Stimulated activated naive CD8-positive, alpha-beta T cell treated with anti-CD3 and anti-CD28 coated beads, Interleukin-15, Interleukin-2, amounts not matched to agents 100 U/mL and 50 U/mL, for 24 hours (primary cell): ENCODE measurements at regions not wholly inside any gene's neighbourhood (a gene's known extent, or its start where the extent isn't known, plus 50 kb on each side); places are given as distances from the start of the nearest gene placed in this dataset.
"Not testable (repeated sequence)": the region's sequence is repeated elsewhere in the genome, so short reads cannot be mapped to it uniquely, and the experiment has no call there.

ENCODE experiments used
- ATAC-seq: fragments of 150-1000 bp; cut with Tn5 transposase; one replicate; pipeline ENCODE4 v1.10.0; 2021
- DNase-seq: peaks from one replicate; pipeline ENCODE4 v3.0.0; 2021

DNA sequence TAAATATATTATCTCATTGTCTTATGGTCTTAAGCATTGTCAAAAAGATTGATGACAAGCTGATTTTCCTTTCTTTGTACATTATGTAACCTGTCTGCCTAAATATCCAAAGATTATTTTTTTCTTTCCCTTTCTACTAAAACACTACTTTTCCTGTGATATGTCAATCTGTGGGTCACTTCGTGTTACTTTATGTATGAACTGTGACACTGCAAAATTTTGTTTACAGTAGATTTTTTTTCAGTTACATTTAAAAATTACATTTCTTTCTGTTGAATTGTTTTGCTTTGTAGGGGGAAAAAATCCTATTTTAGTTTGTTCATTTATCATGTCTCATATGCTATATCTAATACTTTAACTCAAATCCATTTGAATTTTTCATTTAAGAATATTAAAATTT is 392.3 kb upstream of the ATXN7L3B start:
- DNase-seq (no peak), ATAC-seq (no peak)

DNA sequence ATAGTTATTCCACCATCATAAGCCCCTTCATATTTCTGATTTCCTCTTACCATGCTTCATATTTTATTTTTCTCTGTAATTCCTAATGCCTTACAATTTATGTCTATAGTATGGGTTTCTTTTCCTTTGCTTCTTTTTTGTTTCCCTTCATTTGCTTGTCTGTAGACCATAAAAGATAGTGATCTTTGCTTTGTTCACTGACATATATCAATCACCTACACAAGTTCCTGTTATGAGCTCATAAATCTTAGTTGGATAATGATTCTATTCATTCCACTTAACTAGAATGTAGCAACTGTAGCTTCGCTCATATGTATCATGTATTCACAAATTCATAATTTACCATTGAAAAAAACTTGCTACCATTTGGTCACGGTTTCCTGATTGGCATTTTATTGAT is 388.8 kb upstream of the ATXN7L3B start:
- ATAC-seq (no peak), DNase-seq (no peak)

DNA sequence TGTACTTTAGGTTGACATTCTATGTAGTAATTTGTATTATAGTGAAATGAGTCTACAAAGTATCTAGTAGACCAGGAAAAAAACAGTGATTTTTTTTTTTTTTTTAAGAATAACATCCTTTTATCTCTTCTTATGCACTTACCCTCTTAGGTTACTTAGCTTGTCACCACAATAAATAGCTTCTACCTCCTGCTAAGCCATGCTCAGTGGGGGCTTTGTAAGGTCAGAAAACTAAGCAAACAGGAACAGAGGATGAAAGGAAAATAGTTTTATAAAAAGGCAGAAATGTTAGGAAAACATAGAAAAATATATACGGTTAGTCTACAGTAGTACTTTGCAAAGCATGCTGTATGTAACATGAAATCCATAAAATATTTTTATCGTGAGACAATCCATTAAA is 385.3 kb upstream of the ATXN7L3B start:
- ATAC-seq = no peak

DNA sequence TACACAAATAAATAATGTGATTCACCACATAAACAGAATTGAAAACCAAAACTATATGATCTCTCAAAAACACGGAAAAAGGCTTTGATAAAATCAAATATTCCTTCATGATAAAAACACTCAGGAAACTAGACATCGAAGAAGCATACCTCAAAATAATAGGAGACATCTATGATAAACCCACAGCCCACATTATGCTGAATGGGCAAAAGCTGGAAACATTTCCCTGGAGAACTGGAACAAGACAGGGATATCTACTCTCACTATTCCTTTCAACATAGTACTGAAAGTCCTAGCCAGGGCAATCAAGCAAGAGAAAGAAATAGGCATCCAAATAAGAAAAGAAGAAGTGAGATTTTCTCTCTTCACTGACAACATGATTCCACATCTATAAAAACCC is 371.5 kb upstream of the ATXN7L3B start:
- ATAC-seq = no peak
- DNase-seq = no peak

More for the DNA sequence above, 385.3 kb upstream of the ATXN7L3B start:
- DNase-seq = no peak

DNA sequence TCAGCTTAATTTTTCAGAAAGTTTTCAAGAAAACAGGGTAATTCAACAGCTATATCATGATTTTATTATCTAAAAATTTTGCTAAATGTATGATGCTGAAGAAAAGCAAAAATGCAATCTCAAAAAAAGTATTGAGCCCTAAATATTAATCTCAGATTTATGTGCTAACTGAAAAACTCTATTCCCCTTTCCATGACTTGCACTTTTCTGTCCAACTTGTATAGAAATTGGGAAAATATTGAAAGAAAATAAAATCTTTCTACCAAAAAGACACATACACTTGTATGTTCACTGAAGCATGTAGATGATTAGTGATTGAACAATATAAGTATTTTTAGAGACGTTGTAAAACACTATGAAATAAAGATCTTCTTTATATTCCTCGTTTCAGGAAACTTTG is 368.0 kb upstream of the ATXN7L3B start:
- DNase-seq (no peak), ATAC-seq (no peak)

DNA sequence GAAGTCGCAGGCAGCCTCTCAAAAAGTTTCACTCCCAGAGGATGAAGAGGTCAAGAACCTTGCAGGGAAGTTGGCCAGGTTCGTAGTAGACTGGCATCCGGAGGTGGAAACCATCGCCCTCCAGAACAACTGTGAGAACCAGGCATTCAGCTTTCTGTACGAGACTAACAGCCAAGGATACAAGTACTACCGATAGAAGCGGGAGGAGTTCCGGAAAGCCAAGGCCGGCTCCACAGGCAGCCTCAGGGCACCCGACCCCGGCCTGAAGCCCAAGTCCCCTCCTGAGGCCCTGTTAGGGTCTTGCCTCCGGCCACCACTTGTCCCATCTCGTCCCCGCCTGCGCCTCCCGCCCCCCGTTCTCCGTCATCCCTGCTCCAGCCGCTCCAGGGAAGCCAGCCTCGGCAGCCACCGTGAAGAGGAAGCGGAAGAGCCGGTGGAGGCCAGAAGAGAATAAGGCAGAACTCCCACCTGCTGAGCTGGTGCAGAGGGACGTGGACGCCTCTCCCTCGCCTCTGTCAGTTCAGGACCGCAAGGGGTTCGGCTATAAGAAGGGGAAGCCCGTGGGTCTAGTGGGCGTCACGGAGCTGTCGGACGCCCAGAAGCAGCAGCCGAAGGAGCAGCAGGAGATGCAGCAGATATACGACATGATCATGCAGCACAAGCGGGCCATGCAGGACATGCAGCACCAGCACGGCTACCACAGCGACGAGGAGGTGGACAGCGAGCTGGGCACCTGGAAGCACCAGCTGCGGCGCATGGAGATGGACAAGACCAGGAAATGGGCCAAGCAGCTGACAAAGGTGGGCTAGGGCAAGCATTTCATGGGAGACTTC is 366.8 kb upstream of the ATXN7L3B start:
- no peak for DNase-seq
- no peak for ATAC-seq

DNA sequence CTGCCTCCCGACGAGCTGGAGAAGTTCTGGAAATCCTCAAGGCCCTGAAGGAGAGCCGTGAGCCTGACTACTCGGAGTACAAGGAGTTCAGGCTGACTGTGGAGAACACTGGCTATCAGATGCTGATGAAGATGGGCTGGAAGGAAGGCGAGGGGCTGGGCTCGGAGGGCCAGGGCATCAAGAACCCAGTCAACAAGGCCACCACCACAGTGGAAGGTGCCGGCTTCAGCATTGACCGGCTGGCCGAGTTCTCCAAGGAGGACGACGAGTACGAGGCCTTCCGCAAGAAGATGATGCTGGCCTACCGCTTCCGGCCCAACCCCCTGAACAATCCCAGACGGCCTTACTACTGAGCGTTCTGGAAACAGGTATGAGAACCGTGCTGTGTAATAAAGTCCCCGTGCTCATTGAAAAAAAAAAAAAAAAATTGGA is 366.1 kb upstream of the ATXN7L3B start:
- no peak for DNase-seq
- no peak for ATAC-seq

DNA sequence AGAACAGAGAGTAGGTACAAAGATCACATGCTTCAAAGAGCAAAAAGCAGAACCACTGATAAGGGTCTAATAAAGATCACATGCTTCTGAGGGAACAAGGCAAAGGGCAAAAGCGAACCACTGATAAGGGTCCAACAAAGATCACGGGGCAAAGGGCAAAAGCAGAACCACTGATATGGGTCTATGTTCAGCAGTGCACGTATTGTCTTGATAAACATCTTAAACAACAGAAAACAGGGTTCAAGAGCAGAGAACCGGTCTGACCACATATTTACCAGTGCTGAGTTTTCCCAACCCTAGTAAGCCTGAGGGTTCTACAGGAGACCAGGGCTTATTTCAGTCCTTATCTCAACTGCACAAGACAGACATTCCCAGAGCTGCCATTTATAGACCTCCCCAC is 362.7 kb upstream of the ATXN7L3B start:
- not testable (repeated sequence) for DNase-seq, ATAC-seq

DNA sequence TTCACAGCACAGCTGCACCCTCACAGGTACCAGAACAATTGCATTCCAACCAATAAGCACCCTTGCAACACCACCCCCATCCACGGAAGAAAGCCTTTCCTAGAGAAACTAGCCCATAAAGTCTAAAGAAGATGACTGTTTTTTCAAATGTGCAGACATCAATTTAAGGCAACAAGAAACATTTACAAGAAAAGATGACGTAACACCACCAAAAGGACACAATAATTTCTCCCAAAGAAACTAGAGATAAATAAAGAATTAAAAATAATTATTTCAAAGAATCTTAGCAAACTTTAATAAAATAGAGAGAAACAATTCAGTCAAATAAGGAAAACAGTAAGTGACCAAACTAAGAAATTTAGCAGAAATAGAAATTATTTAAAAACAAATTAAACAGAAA is 352.3 kb upstream of the ATXN7L3B start:
- ATAC-seq (no peak), DNase-seq (no peak)

DNA sequence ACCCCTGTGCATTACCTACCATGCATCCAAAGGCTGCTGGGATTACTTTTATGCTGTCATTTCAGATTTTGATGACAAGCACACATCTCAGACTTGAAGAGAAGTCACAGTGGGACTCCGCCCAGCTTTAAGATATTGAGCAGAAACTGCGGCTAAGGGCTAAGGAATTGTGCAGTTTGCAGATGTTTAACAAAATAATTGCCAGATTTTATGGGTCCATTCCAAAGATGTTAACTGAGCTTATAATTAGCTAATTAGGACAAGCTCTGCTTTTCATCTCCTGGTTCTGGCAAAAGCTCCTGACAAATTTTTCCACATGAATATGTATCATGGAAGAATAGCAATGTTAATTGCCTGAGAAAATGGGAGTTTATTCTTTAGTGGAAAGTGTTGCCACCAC is 344.4 kb upstream of the ATXN7L3B start:
- ATAC-seq (no peak), DNase-seq (no peak)

DNA sequence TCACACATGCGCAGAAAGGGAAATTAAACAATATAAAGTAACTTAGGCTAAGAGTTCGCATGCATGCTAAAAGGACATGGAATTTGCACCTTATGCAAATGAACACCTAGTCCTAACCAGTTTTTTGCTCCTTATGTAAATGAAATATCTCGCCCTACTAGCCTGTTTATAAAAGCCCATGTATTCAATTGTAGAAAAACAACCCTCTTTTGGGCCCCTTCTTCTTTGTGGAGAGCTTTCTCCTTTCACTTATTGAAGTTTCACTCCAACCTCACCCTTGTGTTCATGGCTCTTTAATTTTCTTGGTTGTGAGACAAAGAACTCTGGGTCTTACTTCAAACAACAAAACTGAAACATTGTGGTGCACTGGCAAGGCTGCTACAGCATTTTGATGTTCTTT is 333.4 kb upstream of the ATXN7L3B start:
- no peak for DNase-seq
- no peak for ATAC-seq

DNA sequence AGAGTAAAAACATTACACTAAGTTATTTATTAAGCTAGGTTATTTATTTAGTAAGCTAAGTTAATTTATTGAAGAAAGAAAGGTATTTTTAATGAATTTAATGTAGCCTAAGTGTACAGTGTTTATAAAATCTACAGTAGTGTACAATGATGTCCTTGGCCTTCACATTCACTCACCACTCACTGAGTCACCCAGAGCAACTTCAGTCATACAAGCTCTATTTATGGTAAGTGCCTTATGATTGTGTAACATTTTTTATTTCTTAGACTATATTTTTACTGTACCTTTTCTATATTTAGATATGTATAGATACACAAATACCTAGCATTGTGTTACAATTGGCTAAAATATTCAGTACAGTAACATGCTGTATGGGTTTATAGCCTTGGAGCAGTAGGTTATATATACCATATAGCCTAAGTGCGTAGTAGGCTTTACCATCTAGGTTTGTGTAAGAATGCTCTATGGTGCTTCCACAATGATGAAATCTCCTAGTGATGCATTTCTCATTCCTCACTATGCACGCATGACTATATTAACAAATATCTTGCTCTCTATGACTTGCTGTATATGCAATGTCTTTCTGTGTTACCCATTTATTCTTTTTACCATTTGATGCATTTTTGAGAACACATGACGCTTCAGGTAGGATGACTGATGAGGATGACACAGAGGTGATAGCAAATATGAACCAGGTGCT is 309.6 kb upstream of the ATXN7L3B start:
- DNase-seq (no peak), ATAC-seq (no peak)

DNA sequence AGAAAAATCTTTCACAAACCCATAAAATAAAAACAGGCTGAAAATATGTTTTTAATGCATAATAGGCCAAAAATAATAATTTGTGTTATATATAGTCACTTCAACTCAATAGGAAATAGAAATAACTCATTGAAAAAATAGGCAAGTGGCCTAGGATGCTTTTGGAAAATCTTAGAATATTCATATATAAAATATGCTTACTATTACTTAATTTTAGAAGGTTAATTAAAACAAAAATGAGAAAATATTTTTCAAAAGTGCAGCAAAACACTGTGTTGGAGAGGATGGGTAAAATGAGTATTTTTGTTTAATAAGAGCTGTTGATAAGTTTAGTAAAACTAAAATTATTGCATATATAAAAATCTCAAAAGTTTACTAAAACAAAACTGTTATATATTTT is 308.0 kb upstream of the ATXN7L3B start:
- ATAC-seq (no peak), DNase-seq (no peak)

DNA sequence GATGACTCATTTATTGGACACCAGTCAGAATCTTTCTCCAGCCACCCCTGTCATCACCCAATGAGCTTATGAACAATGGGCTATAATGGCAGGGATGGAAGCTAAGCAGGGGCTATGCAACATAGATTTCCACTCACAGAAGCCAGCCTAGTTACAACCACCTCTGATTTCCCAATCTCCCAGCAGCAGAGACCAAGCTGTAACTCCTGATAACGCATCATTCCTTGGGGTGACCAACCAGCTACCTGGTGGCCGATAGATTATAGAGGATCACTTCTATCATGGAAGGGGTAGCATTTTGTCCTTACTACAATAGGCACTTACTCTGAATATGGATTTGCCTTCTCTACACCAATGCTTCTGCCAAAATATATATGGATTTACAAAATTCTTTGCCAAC is 302.3 kb upstream of the ATXN7L3B start:
- no peak for ATAC-seq

DNA sequence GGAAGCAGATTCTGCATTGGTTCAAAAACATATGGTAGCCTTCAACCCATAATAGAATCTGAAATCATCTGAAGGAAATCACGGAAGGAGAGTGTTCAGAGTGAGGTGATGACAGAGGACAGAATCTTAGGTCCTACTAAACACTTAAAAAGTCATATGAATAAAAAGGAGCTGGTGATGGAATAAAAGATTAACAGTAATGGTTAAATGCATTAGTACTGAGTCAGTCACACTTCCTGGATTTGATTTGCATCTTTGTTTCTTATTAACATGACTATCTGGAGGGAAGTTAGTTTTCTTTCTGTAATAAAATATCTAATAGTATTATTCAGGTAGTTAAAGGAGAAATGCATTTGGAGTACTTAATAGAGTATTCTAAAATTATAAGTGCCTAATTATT is 296.3 kb upstream of the ATXN7L3B start:
- DNase-seq = no peak

More for the DNA sequence above, 302.3 kb upstream of the ATXN7L3B start:
- DNase-seq = no peak

DNA sequence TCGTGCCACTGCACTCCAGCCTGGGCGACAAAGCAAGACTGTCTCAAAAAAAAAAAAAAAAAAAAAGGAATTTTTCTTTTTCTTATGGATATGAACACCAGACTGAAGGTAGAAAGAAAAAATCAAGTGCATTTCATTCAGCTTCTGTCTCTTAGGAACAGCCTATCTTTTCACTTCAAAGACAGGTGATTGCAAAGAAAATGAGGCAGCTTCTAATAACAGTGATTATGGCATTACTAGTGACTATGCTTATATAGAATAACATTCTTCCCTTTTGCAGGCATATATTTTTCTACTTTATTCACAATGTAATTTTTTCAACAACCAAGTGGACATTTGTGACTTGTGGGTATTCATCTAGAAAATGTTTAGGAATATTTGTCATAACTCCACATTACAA is 295.5 kb upstream of the ATXN7L3B start:
- ATAC-seq (no peak), DNase-seq (no peak)

More for the DNA sequence above, 296.3 kb upstream of the ATXN7L3B start:
- no peak for ATAC-seq

DNA sequence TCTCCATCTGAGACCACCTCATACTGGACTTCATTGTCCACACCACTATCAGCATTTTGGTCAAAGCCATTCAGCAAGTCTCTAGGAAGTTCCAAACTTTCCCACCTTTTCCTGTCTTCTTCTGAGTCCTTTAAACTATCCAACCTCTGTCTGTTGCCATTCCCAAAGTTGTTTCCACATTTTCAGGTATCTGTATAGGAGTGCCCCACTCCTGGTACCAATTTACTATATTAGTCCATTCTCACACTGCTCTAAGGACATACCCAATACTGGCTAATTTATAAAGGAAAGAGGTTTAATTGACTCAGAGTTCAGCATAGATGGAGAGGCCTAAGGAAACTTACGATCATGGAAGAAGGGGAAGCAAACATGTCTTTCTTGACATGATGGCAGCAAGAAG is 292.2 kb upstream of the ATXN7L3B start:
- no peak for ATAC-seq
- DNase-seq = no peak

DNA sequence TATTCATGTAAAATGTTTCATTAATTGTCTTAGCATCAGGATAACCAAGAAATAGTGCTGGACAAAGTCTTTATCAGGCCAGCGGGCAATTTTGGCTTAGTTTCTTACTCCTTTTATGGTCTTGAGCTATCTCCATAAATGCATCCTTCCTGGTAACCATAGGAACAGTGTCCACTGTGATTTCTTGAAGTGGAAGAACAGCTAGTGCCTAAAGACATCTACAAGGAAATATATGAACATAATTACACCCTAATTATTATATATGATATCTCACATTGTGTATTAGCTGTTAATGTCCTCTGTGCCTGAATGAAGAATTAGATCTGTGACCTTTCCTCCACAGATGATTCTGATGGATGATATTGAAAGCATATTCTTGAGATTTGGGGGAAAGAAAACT is 286.7 kb upstream of the ATXN7L3B start:
- ATAC-seq = no peak
- no peak for DNase-seq

DNA sequence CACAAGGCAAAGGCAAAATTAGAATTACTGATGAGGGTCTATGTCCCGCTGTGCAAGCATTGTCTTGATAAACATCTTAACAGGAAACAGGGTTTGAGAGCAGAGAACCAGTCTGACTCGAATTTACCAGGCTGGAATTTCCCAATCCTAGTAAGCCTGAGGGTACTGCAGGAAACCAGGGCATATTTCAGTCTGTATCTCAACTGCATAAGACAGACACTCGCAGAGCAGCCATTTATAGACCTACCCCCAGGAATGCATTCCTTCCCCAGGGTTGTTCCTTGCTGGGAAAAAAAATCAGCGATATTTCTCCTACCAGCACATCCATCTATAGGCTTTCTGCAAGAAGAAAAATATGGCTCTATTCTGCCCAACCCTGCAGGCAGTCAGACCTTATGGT is 283.8 kb upstream of the ATXN7L3B start:
- DNase-seq, ATAC-seq: not testable (repeated sequence)

DNA sequence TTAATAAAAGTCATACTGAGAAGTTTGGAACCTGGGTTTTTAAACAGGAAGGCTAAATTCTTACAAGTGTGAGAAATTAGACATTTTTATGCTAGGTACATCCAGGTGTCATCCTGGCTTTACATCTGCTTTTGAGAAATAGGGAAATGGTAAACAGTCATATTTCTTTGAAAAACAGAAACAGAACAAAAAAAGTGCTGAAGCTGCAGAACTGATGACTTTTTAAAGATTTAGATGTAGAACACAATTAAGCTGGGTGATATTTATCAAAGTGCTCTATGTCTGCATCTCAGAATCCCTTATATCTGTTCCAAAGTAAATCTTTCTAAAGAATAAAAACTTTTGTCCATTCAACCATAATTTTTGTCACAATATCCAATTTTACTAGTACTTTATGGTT is 282.9 kb upstream of the ATXN7L3B start:
- ATAC-seq = no peak

DNA sequence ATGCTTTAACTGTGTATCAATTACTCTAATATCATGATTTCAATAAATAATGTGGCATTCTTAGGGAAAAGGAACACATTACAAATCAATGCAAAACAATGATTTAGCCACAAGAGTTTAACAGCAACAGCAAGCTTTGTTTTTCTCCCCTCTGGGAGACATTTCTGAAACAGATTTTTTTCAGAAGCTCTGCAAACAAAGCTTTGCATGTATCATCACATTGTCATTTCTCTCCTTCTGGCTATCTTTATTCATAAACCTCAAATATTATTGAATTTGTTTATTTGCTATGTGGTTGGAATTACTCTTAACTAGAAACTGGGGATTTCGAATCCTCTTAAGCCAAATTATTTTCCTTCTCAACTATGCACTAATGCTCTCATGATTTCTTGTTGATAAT is 278.4 kb upstream of the ATXN7L3B start:
- DNase-seq (no peak), ATAC-seq (no peak)

More for the DNA sequence above, 282.9 kb upstream of the ATXN7L3B start:
- DNase-seq = no peak

DNA sequence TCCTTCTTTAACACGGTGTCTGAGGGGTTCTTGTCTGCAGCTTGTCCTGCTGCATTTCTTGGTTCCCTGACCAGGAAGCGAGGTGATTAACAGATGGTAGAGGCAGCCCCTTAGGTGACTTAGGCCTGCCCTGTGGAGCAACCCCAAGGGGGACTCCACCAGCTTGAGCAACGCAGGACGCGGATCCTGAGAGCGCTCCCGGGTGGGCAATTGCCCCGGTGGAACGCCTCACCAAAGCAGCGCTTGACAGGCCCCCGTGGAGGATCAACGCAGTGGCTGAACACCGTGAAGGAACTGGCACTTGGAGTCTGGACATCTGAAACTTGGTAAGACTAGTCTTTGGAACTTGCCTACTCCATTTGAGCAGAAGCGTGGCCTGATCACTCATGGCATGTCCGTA is 272.9 kb upstream of the ATXN7L3B start:
- ATAC-seq (no peak), DNase-seq (no peak)

DNA sequence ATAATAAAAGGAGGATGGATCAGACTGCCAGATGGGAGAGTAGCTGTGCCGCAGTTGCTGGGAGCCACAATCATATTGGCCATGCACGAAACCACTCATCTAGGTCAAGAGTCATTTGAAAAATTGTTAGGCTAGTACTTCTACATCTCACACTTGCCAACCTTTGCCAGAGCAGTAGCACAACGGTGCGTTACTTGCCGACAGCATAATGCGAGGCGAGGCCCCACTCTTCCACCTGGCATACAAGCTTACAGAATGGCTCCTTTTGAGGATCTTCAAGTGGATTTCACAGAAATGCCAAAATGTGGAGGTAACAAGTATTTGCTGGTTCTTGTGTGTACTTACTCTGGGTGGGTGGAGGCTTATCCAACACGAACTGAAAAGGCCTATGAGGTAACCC is 268.3 kb upstream of the ATXN7L3B start:
- not testable (repeated sequence) for ATAC-seq, DNase-seq
